Lung (tissue), 11 donors: ENCODE measurements at regions not wholly inside any gene's neighbourhood (a gene's known extent, or its start where the extent isn't known, plus 50 kb on each side); places are given as distances from the start of the nearest gene placed in this dataset.

Source experiments
- ATAC-seq: fragments of 200-7000 bp; cut with Tn5 transposase; one replicate; pipeline ENCODE4 v1.9.1; 2020; ENCODE audit warnings: moderate number of reproducible peaks; ENCODE audit not compliant: insufficient read depth, low FRiP score
- DNase-seq, 3 donors: peaks; one replicate each; pipeline ENCODE4 v3.0.0-alpha.2; 2013 to 2017
- H3K27ac ChIP-seq, 2 donors: one replicate each; pipeline ENCODE4 v1.5.1; 2013; ENCODE audit warnings: mild to moderate bottlenecking in 2 of 2, moderate library complexity in 2 of 2, control low read depth in 1 of 2, inconsistent platforms in 1 of 2, low read depth in 1 of 2, low read length in 1 of 2
- H3K27me3 ChIP-seq, 3 donors: one replicate each; pipeline ENCODE4 v1.5.1; 2013; ENCODE audit warnings: low read length in 2 of 3; ENCODE audit not compliant: control insufficient read depth in 3 of 3, insufficient read depth in 3 of 3
- H3K36me3 ChIP-seq, 4 donors: one replicate each; pipeline ENCODE4 v1.5.1; 2013; ENCODE audit warnings: low read length in 4 of 4, mild to moderate bottlenecking in 1 of 4, moderate library complexity in 1 of 4; ENCODE audit not compliant: control insufficient read depth in 4 of 4, insufficient read depth in 4 of 4
- H3K4me1 ChIP-seq, 5 donors: one replicate each; pipeline ENCODE4 v1.5.1; 2013; ENCODE audit warnings: low read length in 5 of 5, mild to moderate bottlenecking in 2 of 5, moderate library complexity in 1 of 5; ENCODE audit not compliant: control insufficient read depth in 5 of 5, insufficient read depth in 5 of 5
- H3K4me3 ChIP-seq: one replicate; pipeline ENCODE4 v1.5.1; 2013; ENCODE audit warnings: mild to moderate bottlenecking, control low read depth, moderate library complexity
- H3K9ac ChIP-seq, 2 donors: one replicate each; pipeline ENCODE4 v1.5.1; 2013; ENCODE audit warnings: low read length in 2 of 2, control low read depth in 1 of 2; ENCODE audit not compliant: insufficient read depth in 1 of 2
- H3K9me3 ChIP-seq, 4 donors: one replicate each; pipeline ENCODE4 v1.5.1; 2013; ENCODE audit warnings: low read length in 3 of 4, mild to moderate bottlenecking in 1 of 4, moderate library complexity in 1 of 4; ENCODE audit not compliant: control insufficient read depth in 4 of 4, insufficient read depth in 3 of 4
- CTCF ChIP-seq: IDR thresholded peaks from 2 replicates; pipeline ENCODE4 v1.5.1; 2012; ENCODE audit warnings: mild to moderate bottlenecking; ENCODE audit errors: control extremely low read depth, extremely low read depth
- WGBS, 2 donors: extraction: QIAGEN DNeasy Blood & Tissue Kit; methylation state at CpG; one replicate each; pipeline ENCODE4 v1.1.7; 2013; 5-methylcytosine and 5-hydroxymethylcytosine counted together
- donor health status: control.
- donor health status: control.
- donor health status: Bipolar disorder and iron deficiency.
- donor health status: healthy.
- donor health status: DM: yes; HTN: yes; CAD: no.

DNA sequence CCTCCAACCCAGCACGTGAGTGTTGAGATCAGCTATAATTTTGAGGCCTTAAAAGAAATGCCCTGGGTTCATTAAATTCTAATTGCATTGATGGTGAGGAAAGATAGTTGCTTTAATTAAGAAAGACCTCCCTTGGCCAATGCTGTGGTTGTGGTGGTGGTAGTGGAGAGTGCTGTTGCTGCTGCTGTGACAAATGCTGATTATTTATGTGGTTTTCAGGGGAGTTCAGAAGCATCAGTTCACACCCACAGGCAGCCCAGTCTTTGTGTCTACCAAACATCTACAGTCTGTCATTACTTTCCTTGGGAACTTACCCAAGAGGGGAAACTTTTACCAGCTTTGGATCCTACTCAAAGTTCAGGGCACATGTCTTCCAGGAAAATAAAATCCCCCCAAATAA lies 178.4 kb upstream of the PARP11 start:
- no peak overlapping the region for H3K27ac ChIP-seq
- H3K9ac ChIP-seq: no peak overlapping the region
- H3K4me3 ChIP-seq: no peak overlapping the region
- no peaks in the 10 kb centered on the region for H3K36me3 ChIP-seq
- ATAC-seq: no peak
- peaks cover 0 to 2% (median 0%) of the 10 kb centered on the region in 3 donors for H3K27me3 ChIP-seq
- DNase-seq: no peak
- WGBS, 2 donors: 72 to 93% methylated on average over 1 of the region's 1 CpG
- H3K9me3 ChIP-seq: no peaks in the 10 kb centered on the region
- H3K4me1 ChIP-seq: no peaks in the 10 kb centered on the region
- no peak for TF ChIP-seq CTCF

- Histone ChIP-seq H3K27ac (no peak overlapping the region), H3K9me3 (no peaks in the 10 kb centered on the region), H3K4me1 (no peaks in the 10 kb centered on the region), H3K36me3 (no peaks in the 10 kb centered on the region), H3K9ac (no peak overlapping the region), H3K4me3 (no peak overlapping the region), H3K27me3 (peaks cover 0 to 2% (median 0%) of the 10 kb centered on the region in 3 donors)
- TF ChIP-seq CTCF: no peak
- ATAC-seq: no peak
- DNase-seq: no peak
- 94% methylated on average over 3 of the region's 3 CpGs for WGBS, 2 donors
Observed at GRCh38 chr12:4050340-4050739, 177.1 kb upstream of the PARP11 start.

GRCh38 chr12:4049298-4050080 lies 176.3 kb upstream of the PARP11 start:
- H3K9ac ChIP-seq: no peak overlapping the region
- H3K27me3 ChIP-seq: peaks cover 0 to 2% (median 0%) of the 10 kb centered on the region in 3 donors
- no peak overlapping the region for H3K27ac ChIP-seq
- H3K4me3 ChIP-seq: no peak overlapping the region
- H3K36me3 ChIP-seq: no peaks in the 10 kb centered on the region
- no peak for ATAC-seq
- no peaks in the 10 kb centered on the region for H3K9me3 ChIP-seq
- peak in 1 of 3 donors; percentile 37 for DNase-seq
- WGBS, 2 donors: 82 to 88% methylated on average over 9 of the region's 9 CpGs
- TF ChIP-seq CTCF: no peak
- H3K4me1 ChIP-seq: no peaks in the 10 kb centered on the region
